Upper lobe of right lung (tissue), 1 donor: ENCODE measurements at regions not wholly inside any gene's neighbourhood (a gene's known extent, or its start where the extent isn't known, plus 50 kb on each side); places are given as distances from the start of the nearest gene placed in this dataset.
"Not testable (repeated sequence)": the region's sequence is repeated elsewhere in the genome, so short reads cannot be mapped to it uniquely, and the experiment has no call there.

Source experiments
- ATAC-seq: fragments of 200-7000 bp; cut with Tn5 transposase; one replicate; pipeline ENCODE4 v1.9.1; 2020; ENCODE audit warnings: mild to moderate bottlenecking, moderate library complexity
- DNase-seq: peaks from one replicate; pipeline ENCODE4 v3.0.0-alpha.2; 2020
- H3K27ac ChIP-seq: fragments of 200-600 bp; one replicate; pipeline ENCODE4 v1.8.0; 2022
- H3K27me3 ChIP-seq: fragments of 200-600 bp; one replicate; pipeline ENCODE4 v1.8.0; 2022; ENCODE audit warnings: mild to moderate bottlenecking
- H3K36me3 ChIP-seq: fragments of 200-600 bp; one replicate; pipeline ENCODE4 v1.8.0; 2022
- H3K4me1 ChIP-seq: fragments of 200-600 bp; one replicate; pipeline ENCODE4 v1.8.0; 2022
- H3K4me3 ChIP-seq: fragments of 200-600 bp; one replicate; pipeline ENCODE4 v1.8.0; 2022; ENCODE audit warnings: mild to moderate bottlenecking
- H3K9me3 ChIP-seq: fragments of 200-600 bp; one replicate; pipeline ENCODE4 v1.8.0; 2022
- intact Hi-C: fragments of 100-400 bp; cut with DNase I; formaldehyde crosslinking; loops from one replicate; pipeline ENCODE4 v1.11.0; 2022
- TF ChIP-seq, protein P1 (sequence below): fragments of 200-600 bp; IDR thresholded peaks from one replicate; pipeline ENCODE4 v1.8.0; 2022; ENCODE audit warnings: antibody characterized with exemption
- donor health status: DM: no; HTN: yes; CAD: no; lungs with severe emphysema.

- Histone ChIP-seq H3K4me1 (no peaks in the 10 kb centered on the region), H3K4me3 (no peak overlapping the region), H3K9me3 (no peaks in the 10 kb centered on the region), H3K27me3 (no peaks in the 10 kb centered on the region), H3K27ac (no peak overlapping the region), H3K36me3 (no peaks in the 10 kb centered on the region)
- ATAC-seq: no peak
- intact Hi-C loops: no loop called here
- TF ChIP-seq, protein P1, sequence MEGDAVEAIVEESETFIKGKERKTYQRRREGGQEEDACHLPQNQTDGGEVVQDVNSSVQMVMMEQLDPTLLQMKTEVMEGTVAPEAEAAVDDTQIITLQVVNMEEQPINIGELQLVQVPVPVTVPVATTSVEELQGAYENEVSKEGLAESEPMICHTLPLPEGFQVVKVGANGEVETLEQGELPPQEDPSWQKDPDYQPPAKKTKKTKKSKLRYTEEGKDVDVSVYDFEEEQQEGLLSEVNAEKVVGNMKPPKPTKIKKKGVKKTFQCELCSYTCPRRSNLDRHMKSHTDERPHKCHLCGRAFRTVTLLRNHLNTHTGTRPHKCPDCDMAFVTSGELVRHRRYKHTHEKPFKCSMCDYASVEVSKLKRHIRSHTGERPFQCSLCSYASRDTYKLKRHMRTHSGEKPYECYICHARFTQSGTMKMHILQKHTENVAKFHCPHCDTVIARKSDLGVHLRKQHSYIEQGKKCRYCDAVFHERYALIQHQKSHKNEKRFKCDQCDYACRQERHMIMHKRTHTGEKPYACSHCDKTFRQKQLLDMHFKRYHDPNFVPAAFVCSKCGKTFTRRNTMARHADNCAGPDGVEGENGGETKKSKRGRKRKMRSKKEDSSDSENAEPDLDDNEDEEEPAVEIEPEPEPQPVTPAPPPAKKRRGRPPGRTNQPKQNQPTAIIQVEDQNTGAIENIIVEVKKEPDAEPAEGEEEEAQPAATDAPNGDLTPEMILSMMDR: no peak
- DNase-seq: no peak
These were observed 385.1 kb downstream of the RAD51AP2 start for GRCh38 chr2:17133052-17133671.

DNA sequence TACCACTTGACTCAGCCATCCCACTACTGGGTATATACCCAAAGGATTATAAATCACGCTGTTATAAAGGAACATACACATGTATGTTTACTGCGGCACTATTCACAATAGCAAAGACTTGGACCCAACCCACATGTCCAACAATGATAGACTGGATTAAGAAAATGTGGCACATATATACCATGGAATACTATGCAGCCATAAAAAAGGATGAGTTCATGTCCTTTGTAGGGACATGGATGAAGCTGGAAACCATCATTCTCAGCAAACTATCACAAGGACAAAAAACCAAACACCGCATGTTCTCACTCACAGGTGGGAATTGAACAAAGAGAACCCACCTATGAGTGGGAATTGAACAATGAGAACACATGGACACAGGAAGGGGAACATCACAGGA is 387.6 kb downstream of the RAD51AP2 start:
- H3K4me1 ChIP-seq, H3K9me3 ChIP-seq, DNase-seq, H3K27me3 ChIP-seq, intact Hi-C loops, H3K27ac ChIP-seq, H3K4me3 ChIP-seq, ATAC-seq, H3K36me3 ChIP-seq: not testable (repeated sequence)

DNA sequence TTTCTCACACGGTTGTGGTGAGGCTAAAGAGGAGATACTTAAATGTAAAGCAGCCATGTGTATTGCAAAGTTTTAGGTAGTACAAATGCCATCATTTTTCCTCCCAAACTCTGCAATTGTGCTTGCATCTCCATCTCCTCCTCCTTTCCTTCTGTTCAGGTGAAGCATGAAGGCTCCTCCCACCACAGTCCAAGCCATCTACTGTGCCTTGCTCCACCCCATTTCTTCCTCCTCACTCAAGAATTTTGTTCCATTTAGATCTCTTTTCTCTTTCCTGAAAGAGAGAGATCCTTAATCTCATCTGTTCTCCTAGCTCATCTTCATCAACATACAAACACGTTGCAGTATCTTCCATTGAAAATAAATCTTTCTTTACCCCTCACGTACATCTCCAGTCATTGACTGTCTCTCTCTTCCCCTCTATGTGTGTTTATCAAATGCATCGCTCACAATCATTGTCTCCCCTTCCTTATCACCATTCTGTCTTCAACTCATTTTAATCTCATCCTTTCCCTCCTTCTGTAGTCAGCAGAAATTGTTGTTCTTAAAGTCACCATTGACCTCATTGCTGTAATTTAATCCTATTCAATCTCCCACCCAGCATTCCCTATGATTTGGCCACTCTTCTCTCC is 392.1 kb downstream of the RAD51AP2 start:
- intact Hi-C loops: no loop called here
- Histone ChIP-seq H3K36me3 (no peaks in the 10 kb centered on the region), H3K4me1 (no peaks in the 10 kb centered on the region), H3K9me3 (no peaks in the 10 kb centered on the region), H3K4me3 (no peak overlapping the region), H3K27me3 (peaks cover 3% of the 10 kb centered on the region), H3K27ac (no peak overlapping the region)
- ATAC-seq (no peak), DNase-seq (no peak)
- TF ChIP-seq, protein P1: no peak

- Histone ChIP-seq H3K4me1 (no peaks in the 10 kb centered on the region), H3K36me3 (no peaks in the 10 kb centered on the region), H3K9me3 (no peaks in the 10 kb centered on the region), H3K27ac (no peak overlapping the region), H3K4me3 (no peak overlapping the region), H3K27me3 (peaks cover 3% of the 10 kb centered on the region)
- DNase-seq (no peak), ATAC-seq (no peak)
- TF ChIP-seq, protein P1: no peak
- intact Hi-C loops: no loop called here
These were observed 393.5 kb downstream of the RAD51AP2 start for GRCh38 chr2:17124575-17125318.

- peaks cover 3% of the 10 kb centered on the region for H3K27me3 ChIP-seq
- H3K9me3 ChIP-seq: no peaks in the 10 kb centered on the region
- no peak overlapping the region for H3K27ac ChIP-seq
- intact Hi-C loops: no loop called here
- H3K36me3 ChIP-seq: no peaks in the 10 kb centered on the region
- no peak overlapping the region for H3K4me3 ChIP-seq
- ATAC-seq: no peak
- H3K4me1 ChIP-seq: no peaks in the 10 kb centered on the region
- no peak for DNase-seq
- TF ChIP-seq, protein P1: no peak
These were observed 395.2 kb downstream of the RAD51AP2 start for GRCh38 chr2:17122887-17123501.

DNA sequence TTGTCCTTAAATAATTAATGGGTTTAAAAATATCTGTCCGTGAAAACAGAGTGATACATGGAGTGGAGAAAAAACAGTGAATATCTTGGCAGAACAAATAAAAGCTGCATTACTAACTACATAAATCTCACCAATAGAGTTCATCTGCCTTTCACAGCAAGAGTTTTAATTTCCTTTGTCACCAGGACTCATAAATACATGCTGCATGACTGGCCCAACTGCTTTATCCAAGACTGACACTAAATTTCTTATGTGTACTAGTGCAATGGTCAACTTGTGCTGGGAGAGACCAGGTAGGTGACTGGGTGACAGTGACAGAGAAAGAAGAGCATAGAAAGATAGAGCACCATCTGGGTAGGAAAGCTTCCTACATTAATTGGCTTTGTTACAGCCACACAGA is 402.8 kb downstream of the RAD51AP2 start:
- Histone ChIP-seq H3K4me3 (no peak overlapping the region), H3K9me3 (no peaks in the 10 kb centered on the region), H3K4me1 (no peaks in the 10 kb centered on the region), H3K36me3 (no peaks in the 10 kb centered on the region), H3K27me3 (no peaks in the 10 kb centered on the region), H3K27ac (no peak overlapping the region)
- TF ChIP-seq, protein P1: no peak
- intact Hi-C loops: no loop called here
- DNase-seq (no peak), ATAC-seq (no peak)
